HG03103 (cell line): ENCODE measurements at regions not wholly inside any gene's neighbourhood (a gene's known extent, or its start where the extent isn't known, plus 50 kb on each side); places are given as distances from the start of the nearest gene placed in this dataset.

Source experiments
- ATAC-seq: cut with Tn5 transposase; IDR thresholded peaks from one replicate; pipeline ENCODE4 v1.9.1; 2021; ENCODE audit warnings: low read depth; ENCODE audit not compliant: unreplicated experiment

- ATAC-seq: no peak
Observed at GRCh38 chr2:105576050-105576439, 168.7 kb upstream of the NCK2 start.

DNA sequence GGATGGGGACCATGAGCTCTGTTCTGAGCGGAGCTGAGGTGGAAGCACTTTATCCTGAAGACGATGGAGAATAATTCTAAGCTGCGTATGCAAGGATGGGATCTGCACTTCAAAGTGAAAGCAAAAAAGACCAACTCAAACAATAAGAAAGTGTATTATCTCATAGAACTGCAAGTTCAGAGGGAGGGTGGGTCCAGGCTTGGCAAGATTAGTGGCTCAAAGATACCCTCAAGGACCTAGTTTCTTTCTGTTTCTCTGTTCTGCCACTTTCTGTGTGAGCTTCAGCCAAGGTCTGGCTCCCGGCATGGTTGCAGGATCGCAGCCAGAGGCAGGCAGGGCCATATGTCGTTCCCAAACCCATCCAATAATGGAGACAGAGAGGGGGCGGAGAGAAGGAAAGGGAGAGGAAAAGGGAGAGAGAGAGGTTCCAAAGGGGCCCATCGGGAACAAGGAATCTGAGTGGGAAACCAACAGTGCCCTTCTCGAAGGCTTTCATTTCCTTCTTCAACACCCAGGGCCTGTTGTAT is 169.2 kb upstream of the NCK2 start:
- ATAC-seq: no peak

DNA sequence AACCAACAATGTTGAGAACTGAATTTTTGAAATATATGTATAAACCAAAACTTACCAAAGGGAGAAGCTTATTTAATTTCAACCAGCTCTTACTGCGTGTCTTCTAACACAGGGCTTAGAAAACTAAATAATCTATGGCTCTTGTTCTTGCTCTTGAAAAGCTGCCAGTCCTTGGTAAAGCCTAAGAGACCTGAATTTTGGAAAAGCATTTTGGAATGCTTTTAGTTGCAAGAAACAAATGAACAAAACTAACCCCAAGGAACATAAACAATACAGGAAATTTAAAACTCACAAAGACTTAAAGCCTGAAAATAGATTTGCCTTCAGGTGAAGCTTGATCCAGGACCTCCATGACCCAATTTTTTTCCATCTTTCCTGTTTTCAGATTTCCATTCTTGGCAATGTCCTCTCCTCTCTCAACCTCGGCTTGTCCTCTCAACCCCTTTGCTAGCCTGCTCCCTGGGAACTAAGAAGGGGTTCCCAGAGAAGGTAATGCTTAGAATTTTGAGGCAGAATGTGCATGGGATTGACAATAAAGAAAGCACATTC is 169.8 kb upstream of the NCK2 start:
- no peak for ATAC-seq

GRCh38 chr2:105573910-105574655 is 170.6 kb upstream of the NCK2 start:
- ATAC-seq: no peak

GRCh38 chr2:105573490-105573889 is 171.2 kb upstream of the NCK2 start:
- no peak for ATAC-seq

DNA sequence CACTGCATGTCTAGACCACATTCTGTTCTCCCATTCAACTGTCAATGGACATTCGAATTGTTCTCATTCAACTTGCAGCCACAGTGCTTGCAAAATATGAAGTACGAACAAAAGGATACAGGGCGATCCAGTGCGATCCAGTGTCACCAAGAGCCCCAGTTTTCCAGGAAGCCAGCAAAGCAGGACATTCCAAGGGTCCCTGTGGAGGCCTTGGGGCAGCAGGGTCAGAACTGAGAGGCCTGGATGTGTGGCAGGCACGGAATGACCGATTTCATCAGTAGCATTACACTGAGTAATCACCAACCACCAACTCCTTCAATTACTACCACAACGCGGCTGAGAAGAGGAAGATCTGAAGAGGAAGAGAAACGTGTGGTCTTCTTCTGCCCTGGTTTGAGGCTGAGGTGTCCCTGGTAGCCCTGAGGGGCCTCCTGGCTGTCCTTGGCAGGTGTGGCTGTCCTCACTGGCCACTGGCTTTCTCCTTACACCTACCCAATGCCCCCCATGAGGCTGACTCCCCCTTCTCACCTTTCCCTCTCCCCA is 172.7 kb upstream of the FHL2 start:
- ATAC-seq: peak; percentile 79

- ATAC-seq: no peak
Observed at GRCh38 chr2:105570757-105571156, 171.9 kb upstream of the FHL2 start.

DNA sequence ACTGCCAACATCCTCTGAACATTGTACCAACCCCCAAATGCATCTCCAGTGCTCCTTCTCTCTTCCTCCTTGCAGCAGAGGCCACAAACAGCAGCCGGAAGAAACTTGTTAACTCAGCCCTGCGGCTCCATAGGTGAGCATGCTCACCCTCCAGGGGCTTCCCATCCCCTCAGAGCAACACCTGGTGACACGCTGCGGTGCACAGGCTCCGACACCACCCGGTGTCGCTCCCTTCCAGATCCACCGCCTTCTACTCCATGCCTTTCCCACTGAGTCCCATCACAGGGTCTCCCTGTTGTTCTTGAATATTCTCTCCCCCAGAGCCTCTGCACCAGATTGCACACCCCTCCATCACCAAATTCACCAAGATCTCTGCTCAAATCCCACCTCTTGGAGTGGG is 171.5 kb upstream of the FHL2 start:
- ATAC-seq: no peak

GRCh38 chr2:105569606-105570005 is 170.8 kb upstream of the FHL2 start:
- no peak for ATAC-seq

DNA sequence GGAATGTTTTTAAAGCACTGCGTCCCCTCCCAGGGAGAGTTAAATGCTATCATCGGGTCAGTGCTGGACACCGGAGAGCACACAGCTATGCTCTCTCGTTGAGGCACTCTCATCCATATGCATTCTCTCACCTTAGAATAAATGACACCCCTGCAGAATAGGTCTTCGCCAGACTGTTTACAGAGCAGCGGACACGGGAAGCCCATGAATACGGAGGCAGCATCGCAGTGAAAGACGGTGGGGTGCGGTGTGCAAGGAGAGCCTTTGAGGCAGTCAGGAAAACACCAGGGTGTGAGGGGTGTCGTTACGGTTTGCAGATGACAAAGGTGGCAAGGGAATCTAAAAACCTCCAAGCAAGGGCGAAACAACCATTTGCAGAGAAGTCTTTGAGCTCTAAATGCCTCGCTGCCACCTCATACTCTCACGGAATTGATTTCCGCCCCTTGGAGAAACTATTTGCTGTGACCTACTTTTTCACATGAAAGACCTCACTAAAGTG is 169.2 kb upstream of the FHL2 start:
- ATAC-seq: no peak

DNA sequence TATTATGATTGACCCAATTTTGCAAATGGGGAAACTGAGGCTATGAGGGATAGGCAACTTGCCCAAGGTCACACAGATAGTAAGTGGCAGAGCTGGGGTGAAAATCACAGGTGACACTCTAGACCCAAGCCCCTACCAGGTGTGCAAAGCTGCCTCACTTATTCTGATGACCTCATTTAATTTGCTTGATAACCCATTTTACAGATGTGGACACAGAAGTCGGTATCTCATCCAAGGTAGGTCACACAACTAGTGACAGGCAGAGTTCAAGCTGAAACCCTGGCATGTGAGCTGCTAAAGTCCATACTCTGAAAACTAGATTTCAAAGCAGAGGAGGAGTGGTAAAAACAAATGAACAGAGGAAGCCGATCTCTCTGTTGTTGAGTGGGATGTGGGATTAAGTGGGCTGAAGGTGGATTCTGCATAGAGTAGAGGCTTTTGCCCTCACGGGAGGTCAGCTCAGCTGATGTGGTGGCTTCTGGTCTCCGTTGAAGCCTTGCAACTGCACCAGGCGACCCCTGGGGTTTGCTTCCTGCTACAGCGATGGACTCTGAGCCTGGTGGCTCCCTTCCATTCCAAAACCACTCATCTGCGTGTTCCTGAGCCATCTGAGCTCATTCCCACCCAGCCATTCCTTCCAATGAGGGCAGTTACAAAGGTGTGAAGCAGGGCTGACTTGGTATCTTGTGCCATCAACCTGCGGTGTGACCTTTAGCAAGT is 164.3 kb upstream of the FHL2 start:
- no peak for ATAC-seq

GRCh38 chr2:105561401-105561800 is 162.6 kb upstream of the FHL2 start:
- no peak for ATAC-seq

GRCh38 chr2:105560157-105560556 is 161.3 kb upstream of the FHL2 start:
- ATAC-seq: no peak

DNA sequence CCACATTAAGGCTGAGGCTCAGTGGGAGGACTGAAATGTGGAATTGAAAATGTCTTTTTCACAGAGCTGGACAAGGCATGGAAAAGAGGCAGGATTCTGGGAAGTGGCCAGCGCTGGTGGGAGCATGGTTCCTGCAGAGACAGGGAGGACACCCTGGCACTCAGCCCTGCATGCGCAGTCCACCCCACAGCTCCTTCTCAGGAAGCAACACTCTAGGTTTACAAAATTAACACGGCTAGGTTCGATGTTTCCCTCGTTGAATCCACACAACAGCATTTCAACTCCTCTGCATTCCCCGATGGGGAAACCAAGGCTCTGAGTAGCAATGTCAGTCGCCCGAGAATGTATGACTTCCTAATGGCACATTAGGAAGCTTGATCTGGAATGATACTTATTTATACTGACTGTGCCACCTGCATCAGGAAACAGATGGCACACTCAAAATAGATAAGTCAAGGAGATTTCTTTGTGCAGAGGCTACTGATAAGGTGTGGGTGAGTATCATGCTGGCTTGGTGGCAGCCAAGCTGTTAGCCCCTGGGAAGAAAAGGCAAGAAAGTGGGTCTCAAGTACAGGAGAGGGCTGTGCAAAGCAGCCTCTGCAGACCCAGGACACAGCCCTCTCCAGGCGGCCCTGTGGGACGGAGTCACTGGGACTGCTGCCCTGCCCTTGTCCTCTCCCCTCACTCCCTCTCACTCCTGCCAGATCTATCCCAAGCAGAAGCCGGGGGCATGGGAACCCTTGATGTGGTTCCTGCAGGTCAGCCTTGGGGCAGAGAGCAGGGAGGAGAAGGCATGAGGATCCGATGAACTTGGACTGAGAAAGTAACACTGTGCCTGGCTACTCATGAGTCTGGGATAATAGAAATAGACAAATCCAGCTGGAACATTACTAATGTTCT is 158.4 kb upstream of the FHL2 start:
- ATAC-seq: no peak

GRCh38 chr2:105556366-105556765 is 157.5 kb upstream of the FHL2 start:
- no peak for ATAC-seq

DNA sequence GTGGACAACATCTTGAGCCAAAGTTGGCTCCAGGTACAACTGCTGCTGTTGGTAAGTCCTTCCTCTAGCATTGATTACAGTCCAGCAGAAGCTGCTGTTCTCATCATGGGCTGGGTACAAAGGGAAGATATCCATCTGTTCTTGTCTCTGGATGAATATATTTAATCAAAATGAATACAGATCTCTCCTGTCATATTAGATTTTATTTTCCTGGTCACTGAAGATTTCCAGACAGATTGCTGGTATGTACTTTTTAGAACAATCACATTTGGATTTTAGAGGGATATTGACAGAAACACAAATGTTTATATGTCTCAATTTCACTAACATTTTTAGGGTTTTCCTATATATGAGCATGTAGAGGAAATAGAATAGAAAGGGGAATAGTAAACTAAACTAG is 155.4 kb upstream of the FHL2 start:
- no peak for ATAC-seq

GRCh38 chr2:105553538-105554196 is 154.8 kb upstream of the FHL2 start:
- ATAC-seq: no peak

- ATAC-seq: no peak
Observed at GRCh38 chr2:105546628-105546974, 147.8 kb upstream of the FHL2 start.

DNA sequence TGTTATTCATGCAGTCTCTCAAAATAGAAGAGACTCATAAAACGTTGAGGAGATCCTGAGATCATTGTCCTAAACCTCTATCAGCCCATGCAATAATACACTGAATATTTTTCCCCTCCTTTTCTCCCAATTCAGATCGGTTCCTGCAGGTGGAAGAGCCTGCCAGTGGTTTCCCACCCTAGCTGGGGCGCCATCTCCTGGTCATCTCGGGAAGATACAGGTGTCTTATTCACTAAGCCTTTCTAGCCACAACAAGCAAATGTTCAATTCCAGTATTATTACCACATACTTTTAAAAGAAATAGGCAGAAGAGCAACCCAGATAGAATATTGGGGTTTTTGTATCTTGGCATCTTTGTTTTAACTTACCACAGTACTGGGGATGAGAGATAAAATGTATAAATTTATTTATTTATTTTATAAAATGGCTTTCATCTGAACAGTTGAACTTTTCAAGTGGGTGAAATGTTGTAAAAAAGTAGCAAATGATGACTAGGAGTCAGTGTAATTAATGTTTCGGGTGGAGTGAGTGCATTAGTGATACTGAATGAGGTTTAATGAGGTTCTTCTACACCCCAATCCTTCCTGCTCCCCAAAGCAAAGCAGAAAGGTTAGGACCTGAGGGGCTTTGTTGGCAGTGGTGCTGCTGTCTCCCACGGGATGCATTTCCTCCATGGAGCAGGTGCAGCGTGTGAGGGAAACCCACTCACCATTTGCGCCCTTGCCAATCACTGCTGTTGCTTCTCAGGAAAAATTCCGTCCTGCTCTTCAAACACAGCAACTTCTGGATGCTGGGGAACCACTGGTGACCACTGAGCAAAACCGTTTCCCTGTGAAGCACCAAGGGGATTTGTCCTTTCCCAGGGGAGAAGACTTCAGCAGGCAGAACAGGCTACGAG is 147.1 kb upstream of the FHL2 start:
- ATAC-seq: peak; percentile 63
